Naive B cell (primary cell): ENCODE measurements at regions not wholly inside any gene's neighbourhood (a gene's known extent, or its start where the extent isn't known, plus 50 kb on each side); places are given as distances from the start of the nearest gene placed in this dataset.
"Not testable (repeated sequence)": the region's sequence is repeated elsewhere in the genome, so short reads cannot be mapped to it uniquely, and the experiment has no call there.

Experiments used
- ATAC-seq, 2 donors: fragments of 150-1000 bp; cut with Tn5 transposase; 2 replicates each; pipeline ENCODE4 v1.10.0; 2021; ENCODE audit warnings: low read depth in 2 of 2, mild to moderate bottlenecking in 2 of 2, moderate library complexity in 2 of 2
- DNase-seq: peaks from one replicate; pipeline ENCODE4 v3.0.0; 2022
- H3K27ac Mint-ChIP-seq, 6 donors: one replicate each; pipeline ENCODE4 v1.8.0; 2020 to 2022; ENCODE audit warnings: mild to moderate bottlenecking in 6 of 6, mixed read lengths in 6 of 6, moderate library complexity in 5 of 6, inconsistent platforms in 2 of 6
- H3K27me3 Mint-ChIP-seq, 3 donors: one replicate each; pipeline ENCODE4 v1.8.0; 2021 to 2022; ENCODE audit warnings: mixed read lengths in 3 of 3, mild to moderate bottlenecking in 1 of 3
- H3K36me3 Mint-ChIP-seq, 2 donors: one replicate each; pipeline ENCODE4 v1.8.0; 2020 to 2022; ENCODE audit warnings: mixed read lengths in 2 of 2, inconsistent platforms in 1 of 2, mild to moderate bottlenecking in 1 of 2
- H3K4me1 Mint-ChIP-seq, 3 donors: one replicate each; pipeline ENCODE4 v1.8.0; 2020 to 2022; ENCODE audit warnings: mixed read lengths in 3 of 3, inconsistent platforms in 1 of 3, mild to moderate bottlenecking in 1 of 3, moderate library complexity in 1 of 3
- H3K4me3 Mint-ChIP-seq, 8 donors: one replicate each; pipeline ENCODE4 v1.8.0; 2020 to 2022; ENCODE audit warnings: mild to moderate bottlenecking in 8 of 8, mixed read lengths in 8 of 8, moderate library complexity in 8 of 8, inconsistent platforms in 2 of 8
- H3K9me3 Mint-ChIP-seq, 7 donors: one replicate each; pipeline ENCODE4 v1.8.0; 2020 to 2022; ENCODE audit warnings: mixed read lengths in 7 of 7, mild to moderate bottlenecking in 5 of 7, inconsistent platforms in 2 of 7, moderate library complexity in 1 of 7

DNA sequence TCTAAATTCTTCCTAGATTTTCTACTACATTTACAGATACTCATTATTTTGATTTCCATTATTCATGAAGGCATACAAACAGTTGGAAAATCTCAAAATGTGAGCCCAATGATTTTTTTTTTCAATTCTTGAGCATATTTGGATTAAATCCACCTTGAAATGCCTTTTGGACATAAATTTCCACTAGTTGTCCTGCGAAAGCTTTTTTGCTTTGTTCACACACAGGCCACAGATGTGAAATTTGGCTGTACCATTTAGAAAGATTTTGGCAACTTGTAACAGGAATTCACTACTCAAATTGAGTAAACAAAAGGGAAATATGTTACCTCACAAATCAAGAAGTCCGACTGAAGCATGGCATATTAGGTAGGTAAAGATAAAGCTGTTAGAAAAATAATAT lies 1631.0 kb downstream of the CDH8 start:
- H3K36me3 Mint-ChIP-seq, result no peaks in the 10 kb centered on the region
- H3K9me3 Mint-ChIP-seq, result peaks cover 0 to 8% (median 0%) of the 10 kb centered on the region in 7 donors

DNA sequence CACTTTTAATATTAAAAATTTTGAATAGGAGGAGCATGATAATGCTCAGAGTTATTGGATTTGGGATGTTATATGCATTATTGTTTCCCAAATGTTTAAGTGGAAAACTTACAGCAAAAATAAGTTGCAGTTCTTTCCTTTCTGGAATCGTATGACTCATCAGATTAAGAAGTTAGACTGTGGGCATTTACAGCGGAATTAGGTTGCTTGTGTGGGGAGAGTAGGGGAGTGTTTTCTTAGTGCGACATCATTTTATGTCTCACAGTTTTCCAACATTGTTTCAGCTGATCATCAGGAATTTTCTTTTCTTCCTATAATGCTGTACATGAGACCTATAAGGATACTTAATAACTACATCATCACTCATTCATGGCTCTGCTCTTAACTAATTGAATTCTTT lies 1631.8 kb downstream of the CDH8 start:
- peaks cover 0 to 8% (median 0%) of the 10 kb centered on the region in 7 donors for H3K9me3 Mint-ChIP-seq
- no peak overlapping the region for H3K27ac Mint-ChIP-seq
- H3K36me3 Mint-ChIP-seq, result no peaks in the 10 kb centered on the region
- H3K4me3 Mint-ChIP-seq, result no peak overlapping the region
- no peak for DNase-seq
- H3K27me3 Mint-ChIP-seq, result no peaks in the 10 kb centered on the region
- no peaks in the 10 kb centered on the region for H3K4me1 Mint-ChIP-seq
- ATAC-seq, result no peak

More for the DNA sequence above, 1631.0 kb downstream of the CDH8 start:
- no peaks in the 10 kb centered on the region for H3K27me3 Mint-ChIP-seq
- no peak overlapping the region for H3K4me3 Mint-ChIP-seq
- ATAC-seq, result no peak
- no peak overlapping the region for H3K27ac Mint-ChIP-seq
- no peak for DNase-seq
- no peaks in the 10 kb centered on the region for H3K4me1 Mint-ChIP-seq

DNA sequence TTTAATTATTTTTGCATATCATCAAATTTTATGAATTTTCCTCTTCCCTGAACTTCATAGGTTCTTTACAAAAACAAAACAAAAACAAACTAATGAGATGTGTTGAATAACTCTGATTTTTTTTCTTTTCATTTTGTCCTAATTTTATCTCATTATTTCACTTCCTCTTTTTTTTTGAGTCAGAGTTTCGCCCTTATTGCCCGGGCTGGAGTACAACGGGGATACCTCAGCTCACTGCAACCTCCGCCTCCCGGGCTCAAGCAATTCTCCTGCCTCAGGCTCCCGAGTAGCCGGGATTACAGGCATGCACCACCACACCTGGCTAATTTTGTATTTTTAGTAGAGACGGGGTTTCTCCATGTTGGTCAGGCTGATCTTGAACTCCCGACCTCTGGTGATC lies 1633.3 kb downstream of the CDH8 start:
- not testable (repeated sequence) for ATAC-seq, H3K27me3 Mint-ChIP-seq, DNase-seq, H3K9me3 Mint-ChIP-seq, H3K4me3 Mint-ChIP-seq, H3K4me1 Mint-ChIP-seq, H3K36me3 Mint-ChIP-seq
- peak overlapping the region in 1 of 6 donors; percentile 18 for H3K27ac Mint-ChIP-seq

DNA sequence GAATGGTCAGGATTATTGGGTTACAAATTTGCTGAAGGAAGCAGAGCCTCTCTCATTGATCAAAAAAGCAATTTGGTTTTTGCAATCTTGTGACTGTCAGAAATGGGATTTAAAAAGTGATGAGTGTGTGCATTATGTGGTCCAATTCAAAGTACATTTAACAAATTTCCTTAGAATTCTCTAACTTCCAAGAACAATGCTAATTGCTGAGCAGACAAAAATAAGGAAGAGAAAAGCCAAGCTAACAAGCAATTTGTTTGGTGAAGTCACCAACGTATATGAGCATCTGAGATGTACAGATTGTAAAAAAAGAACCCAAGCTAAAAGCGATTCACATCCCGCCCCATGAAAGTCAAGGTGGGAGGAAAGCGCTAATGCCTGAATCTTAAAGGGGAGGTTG lies 1643.9 kb downstream of the CDH8 start:
- ATAC-seq (no peak), DNase-seq (no peak)
- no peaks in the 10 kb centered on the region for H3K36me3 Mint-ChIP-seq
- H3K4me3 Mint-ChIP-seq, result no peak overlapping the region
- no peak overlapping the region for H3K27ac Mint-ChIP-seq
- no peaks in the 10 kb centered on the region for H3K27me3 Mint-ChIP-seq
- peaks cover 0 to 10% (median 2%) of the 10 kb centered on the region in 7 donors for H3K9me3 Mint-ChIP-seq
- H3K4me1 Mint-ChIP-seq, result no peaks in the 10 kb centered on the region

DNA sequence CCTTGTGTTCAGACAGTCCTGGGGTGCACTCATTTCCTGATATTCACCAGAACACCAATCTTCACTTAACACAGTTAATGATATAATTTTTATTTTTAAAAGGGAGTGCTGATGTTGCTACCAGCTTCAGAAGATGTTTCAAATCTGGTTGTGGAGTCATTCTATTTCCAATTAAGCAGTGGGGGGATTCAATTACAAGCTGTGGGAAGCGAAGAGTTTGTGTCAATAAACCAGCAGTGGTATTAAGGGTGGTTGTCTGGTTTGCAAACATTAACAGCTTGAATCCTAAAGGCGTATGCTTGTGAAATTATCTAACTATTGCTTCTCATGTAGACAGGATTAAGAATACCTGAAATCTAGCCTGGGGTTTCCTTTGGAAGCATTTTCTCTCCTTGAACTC lies 1637.5 kb upstream of the GOT2 start:
- no peaks in the 10 kb centered on the region for H3K4me1 Mint-ChIP-seq
- ATAC-seq (no peak), DNase-seq (no peak)
- no peak overlapping the region for H3K27ac Mint-ChIP-seq
- no peaks in the 10 kb centered on the region for H3K27me3 Mint-ChIP-seq
- H3K9me3 Mint-ChIP-seq, result peaks cover 0 to 11% (median 0%) of the 10 kb centered on the region in 7 donors
- no peak overlapping the region for H3K4me3 Mint-ChIP-seq
- no peaks in the 10 kb centered on the region for H3K36me3 Mint-ChIP-seq

DNA sequence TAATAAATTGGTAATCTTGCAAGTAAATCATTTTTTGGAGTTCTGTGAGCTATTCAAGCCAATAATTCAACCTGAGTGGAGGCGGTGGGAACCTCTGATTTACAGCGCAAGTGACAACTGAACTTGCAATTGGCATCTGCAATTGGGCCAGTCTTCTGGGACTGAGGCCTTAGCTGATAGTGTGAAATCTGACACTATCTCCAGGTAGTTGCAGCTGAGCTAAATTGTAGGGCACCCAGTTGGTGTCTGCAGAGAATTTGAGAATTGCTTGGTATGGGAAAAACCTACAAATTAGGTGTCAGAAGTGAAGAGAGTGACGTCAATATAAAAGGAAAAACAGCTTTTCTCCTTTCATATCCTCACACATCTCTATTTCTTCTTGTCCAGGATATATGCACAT lies 1633.6 kb upstream of the GOT2 start:
- Mint-ChIP-seq H3K4me1 (no peaks in the 10 kb centered on the region), H3K4me3 (no peak overlapping the region), H3K36me3 (no peaks in the 10 kb centered on the region), H3K27ac (no peak overlapping the region), H3K9me3 (peaks cover 0 to 4% (median 0%) of the 10 kb centered on the region in 7 donors), H3K27me3 (no peaks in the 10 kb centered on the region)
- no peak for ATAC-seq
- no peak for DNase-seq

DNA sequence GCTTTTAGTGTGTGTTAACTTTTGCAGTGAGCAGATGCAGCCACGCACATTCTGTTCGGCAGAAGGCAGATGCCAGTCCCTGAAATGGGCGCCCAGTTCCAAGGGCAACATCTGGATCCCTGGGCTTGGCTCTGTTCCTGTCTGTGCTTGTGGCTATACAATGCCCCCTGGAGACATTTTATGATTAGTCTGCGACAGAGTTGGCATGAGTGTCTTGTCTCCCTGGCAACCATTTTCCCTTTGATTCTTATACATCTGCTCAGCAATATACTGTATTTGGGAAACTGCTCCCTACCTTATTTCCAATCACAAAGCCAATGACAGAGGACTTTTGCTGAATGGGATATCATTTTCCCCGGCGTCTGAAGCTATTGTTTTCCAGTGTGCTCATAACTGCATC lies 1629.5 kb upstream of the GOT2 start:
- Mint-ChIP-seq H3K4me1 (no peaks in the 10 kb centered on the region), H3K27me3 (no peaks in the 10 kb centered on the region), H3K9me3 (peaks cover 0 to 4% (median 0%) of the 10 kb centered on the region in 7 donors), H3K36me3 (no peaks in the 10 kb centered on the region), H3K27ac (no peak overlapping the region), H3K4me3 (no peak overlapping the region)
- no peak for ATAC-seq
- DNase-seq, result no peak

DNA sequence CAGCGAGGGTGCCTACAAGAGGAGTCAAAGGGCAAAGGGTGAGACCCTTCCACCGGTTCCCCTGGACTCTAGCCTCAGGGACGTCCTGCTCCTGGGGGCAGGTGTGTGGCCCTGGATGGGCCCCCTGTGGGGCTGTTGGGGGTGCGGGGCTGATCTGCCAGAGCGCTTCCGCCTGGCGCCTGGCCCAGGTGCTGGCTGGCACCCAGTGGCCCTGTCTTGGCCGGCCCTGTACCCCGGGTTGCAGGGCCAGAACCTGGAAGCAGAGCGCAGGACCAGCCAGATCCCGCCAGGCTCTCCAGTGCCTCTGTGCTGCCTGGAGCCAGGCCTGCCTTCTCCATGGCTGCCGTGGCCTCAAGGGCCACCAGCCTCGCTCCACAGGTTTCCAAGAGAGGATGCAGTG lies 1625.8 kb upstream of the GOT2 start:
- H3K36me3 Mint-ChIP-seq, DNase-seq, H3K4me1 Mint-ChIP-seq, H3K27me3 Mint-ChIP-seq, ATAC-seq, H3K27ac Mint-ChIP-seq, H3K4me3 Mint-ChIP-seq, H3K9me3 Mint-ChIP-seq: not testable (repeated sequence)

DNA sequence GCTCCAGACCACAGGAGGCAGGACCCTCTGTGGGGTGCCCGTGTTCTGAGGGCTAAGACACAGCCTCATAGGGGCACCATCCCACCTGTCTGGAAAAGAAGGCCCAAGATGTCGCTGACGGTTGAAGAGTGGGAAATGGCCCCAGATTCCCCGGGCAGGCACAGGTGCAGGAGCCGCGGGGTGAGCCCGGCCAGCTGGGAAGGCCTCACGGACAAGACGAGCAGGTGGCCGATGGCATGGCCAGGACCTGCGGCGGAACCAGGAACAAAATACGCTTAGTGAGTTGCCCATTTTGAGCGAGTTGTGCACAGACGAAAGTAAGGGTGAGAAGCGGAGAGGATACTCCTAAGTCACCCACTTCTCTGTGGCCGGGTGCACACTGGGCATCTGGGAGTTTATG lies 1625.3 kb upstream of the GOT2 start:
- not testable (repeated sequence) for DNase-seq, ATAC-seq, H3K9me3 Mint-ChIP-seq, H3K4me1 Mint-ChIP-seq, H3K36me3 Mint-ChIP-seq, H3K27me3 Mint-ChIP-seq, H3K27ac Mint-ChIP-seq, H3K4me3 Mint-ChIP-seq

DNA sequence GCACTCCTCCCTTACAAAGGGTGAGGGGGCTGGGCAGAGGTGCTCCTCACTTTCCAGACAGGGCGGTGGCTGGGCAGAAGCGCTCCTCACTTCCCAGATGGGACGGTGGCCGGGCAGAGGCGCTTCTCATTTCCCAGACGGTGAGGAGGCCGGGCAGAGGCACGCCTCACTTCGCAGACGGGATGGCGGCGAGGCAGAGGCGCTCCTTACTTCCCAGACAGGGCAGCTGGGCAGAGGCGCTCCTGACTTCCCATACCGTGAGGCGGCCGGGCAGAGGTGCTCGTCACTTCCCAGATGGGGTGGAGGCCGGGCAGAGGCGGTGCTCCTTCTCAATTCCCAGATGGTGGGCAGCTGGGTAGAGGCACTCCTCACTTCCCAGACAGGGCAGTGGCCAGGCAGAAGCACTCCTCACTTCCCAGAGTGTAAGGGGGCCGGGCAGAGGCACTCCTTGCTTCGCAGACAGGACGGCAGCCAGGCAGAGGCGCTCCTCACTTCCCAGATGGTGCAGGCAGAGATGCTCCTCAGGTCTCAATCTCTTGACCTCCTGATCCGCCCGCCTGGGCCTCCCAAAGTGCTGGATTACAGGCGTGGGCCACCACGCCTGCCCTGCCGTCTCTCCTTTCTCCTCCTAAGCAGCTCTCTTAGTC lies 1623.9 kb upstream of the GOT2 start:
- not testable (repeated sequence) for H3K9me3 Mint-ChIP-seq, H3K4me1 Mint-ChIP-seq, H3K4me3 Mint-ChIP-seq, H3K36me3 Mint-ChIP-seq, DNase-seq, ATAC-seq, H3K27me3 Mint-ChIP-seq, H3K27ac Mint-ChIP-seq

DNA sequence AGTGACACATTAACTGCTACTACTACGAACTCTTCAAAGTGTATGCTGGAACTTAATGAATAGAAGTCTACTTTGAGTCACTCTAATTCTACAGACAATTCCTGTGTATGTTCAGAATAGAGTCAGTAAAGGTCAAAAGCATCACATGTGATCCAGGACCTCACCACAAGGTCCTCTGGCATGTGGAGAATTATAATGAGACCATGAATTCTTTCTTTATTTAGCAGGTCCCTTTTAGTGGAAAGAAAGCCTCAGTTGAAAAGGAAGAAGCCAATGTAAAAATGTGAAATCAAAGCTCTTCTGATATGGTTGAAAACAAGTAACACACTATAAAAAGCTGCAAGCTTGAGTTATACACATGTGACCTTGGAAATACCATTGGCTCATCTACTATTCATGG lies 1612.1 kb upstream of the GOT2 start:
- H3K36me3 Mint-ChIP-seq, result no peaks in the 10 kb centered on the region
- ATAC-seq (no peak), DNase-seq (no peak)
- H3K27me3 Mint-ChIP-seq, result no peaks in the 10 kb centered on the region
- no peak overlapping the region for H3K4me3 Mint-ChIP-seq
- peaks cover 0 to 12% (median 5%) of the 10 kb centered on the region in 7 donors for H3K9me3 Mint-ChIP-seq
- no peaks in the 10 kb centered on the region for H3K4me1 Mint-ChIP-seq
- no peak overlapping the region for H3K27ac Mint-ChIP-seq

DNA sequence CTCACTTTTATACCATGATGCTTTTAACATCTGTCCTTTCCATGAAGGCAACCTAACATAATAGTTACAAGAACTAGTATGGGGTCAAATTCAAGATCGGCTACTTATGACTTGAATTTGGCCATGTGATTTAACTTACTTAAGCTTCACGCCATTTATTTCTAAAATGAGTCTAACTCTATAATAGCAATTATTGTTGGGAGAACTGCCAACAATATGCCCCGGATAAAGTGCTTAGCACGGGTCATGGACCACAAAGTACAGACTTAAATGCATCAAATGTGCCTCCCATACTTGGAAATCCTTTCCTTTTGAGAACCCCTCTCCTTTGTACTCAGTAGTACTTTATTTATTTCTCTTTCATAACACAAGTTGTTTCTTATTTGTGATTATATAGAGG lies 1603.6 kb upstream of the GOT2 start:
- Mint-ChIP-seq H3K9me3 (peaks cover 0 to 20% (median 5%) of the 10 kb centered on the region in 7 donors), H3K27ac (no peak overlapping the region), H3K27me3 (no peaks in the 10 kb centered on the region), H3K36me3 (no peaks in the 10 kb centered on the region), H3K4me3 (no peak overlapping the region), H3K4me1 (no peaks in the 10 kb centered on the region)
- ATAC-seq, result no peak
- no peak for DNase-seq

DNA sequence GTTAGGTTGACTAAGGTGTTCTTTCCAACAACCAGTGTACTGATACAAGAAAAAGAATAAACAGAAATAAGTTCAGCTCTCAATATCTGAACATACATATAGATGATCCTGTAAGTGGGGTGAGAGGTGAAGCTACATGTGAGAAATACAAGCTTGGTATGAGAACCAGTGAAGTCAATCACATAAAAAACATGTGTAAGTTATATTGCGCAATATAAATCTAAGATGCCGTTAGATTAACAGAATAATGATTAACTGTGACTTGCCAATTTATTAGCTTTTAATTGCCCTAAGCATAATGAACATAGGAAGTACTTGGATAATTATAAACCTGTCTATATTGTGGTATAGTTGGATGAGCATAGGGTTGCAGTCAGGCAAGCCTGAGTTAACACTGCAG lies 1597.1 kb upstream of the GOT2 start:
- Mint-ChIP-seq H3K9me3 (peaks cover 0 to 15% (median 11%) of the 10 kb centered on the region in 7 donors), H3K27ac (no peak overlapping the region)
- DNase-seq, result no peak

DNA sequence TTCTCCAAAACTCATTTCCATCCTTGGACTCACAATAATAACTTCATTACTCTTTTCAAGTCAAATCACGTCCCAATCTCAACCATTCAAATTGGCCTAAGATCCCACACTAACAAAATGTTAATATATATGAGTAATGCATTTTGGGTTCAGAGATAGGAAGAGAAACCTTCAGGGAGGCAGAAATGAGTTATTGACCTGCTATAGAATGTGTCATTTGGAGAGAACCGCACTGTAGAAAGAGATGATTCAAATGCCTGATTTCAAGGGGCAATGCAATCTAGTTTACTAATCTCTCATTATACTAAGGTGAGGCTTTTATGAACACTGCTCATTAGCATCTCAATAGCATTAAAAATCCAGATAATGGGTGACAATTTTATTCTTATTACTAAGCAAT lies 1595.0 kb upstream of the GOT2 start:
- Mint-ChIP-seq H3K4me3 (no peak overlapping the region), H3K27ac (no peak overlapping the region), H3K9me3 (peaks cover 0 to 12% (median 7%) of the 10 kb centered on the region in 7 donors), H3K36me3 (no peaks in the 10 kb centered on the region), H3K27me3 (no peaks in the 10 kb centered on the region), H3K4me1 (no peaks in the 10 kb centered on the region)
- DNase-seq, result no peak
- no peak for ATAC-seq

More for the DNA sequence above, 1597.1 kb upstream of the GOT2 start:
- H3K36me3 Mint-ChIP-seq, result no peaks in the 10 kb centered on the region
- H3K4me3 Mint-ChIP-seq, result no peak overlapping the region
- no peak for ATAC-seq
- H3K27me3 Mint-ChIP-seq, result no peaks in the 10 kb centered on the region
- H3K4me1 Mint-ChIP-seq, result no peaks in the 10 kb centered on the region

DNA sequence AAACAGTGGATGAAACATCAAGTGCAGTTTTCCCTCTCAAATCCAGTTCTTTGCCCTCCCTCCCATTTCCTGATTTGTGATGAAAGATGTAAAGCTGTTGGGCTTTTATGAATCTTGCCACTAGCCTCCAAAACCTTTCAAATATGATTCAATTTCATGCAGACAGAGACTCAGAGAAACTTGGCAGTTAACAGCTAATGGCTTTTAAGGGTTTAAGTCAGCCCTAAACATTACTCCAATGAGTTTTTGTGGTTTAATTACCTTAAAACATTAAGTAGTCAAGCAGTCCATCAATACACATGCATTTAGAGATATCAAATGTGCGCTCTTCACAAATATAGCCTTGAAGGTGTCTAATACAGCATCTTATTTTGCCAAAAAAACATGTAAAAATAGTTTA lies 1594.0 kb upstream of the GOT2 start:
- no peak for DNase-seq
- Mint-ChIP-seq H3K9me3 (peaks cover 0 to 12% (median 9%) of the 10 kb centered on the region in 7 donors), H3K36me3 (no peaks in the 10 kb centered on the region), H3K27me3 (no peaks in the 10 kb centered on the region), H3K27ac (no peak overlapping the region), H3K4me1 (no peaks in the 10 kb centered on the region), H3K4me3 (no peak overlapping the region)
- no peak for ATAC-seq
